ENCODE measurements at regions not wholly inside any gene's neighbourhood (a gene's known extent, or its start where the extent isn't known, plus 50 kb on each side); places are given as distances from the start of the nearest gene placed in this dataset.

GRCh38 chr5:40172721-40173120 is 507.0 kb upstream of the PTGER4 start:
- no peak for TF ChIP-seq CTCF (IDR thresholded peaks at IDR 0.05; ENCODE audit: low read length)
- no peak for TF ChIP-seq EZH2 (optimal IDR thresholded peaks at IDR 0.05; ENCODE audit: low read depth, low read length)
- TF ChIP-seq EZH2phosphoT487 (IDR thresholded peaks at IDR 0.05; ENCODE audit: low read length), result no peak

Data from MM.1S (cell line).